ENCODE measurements at regions not wholly inside any gene's neighbourhood (a gene's known extent, or its start where the extent isn't known, plus 50 kb on each side); places are given as distances from the start of the nearest gene placed in this dataset.

- Histone ChIP-seq H3K4me1 (peaks cover 43% of the 10 kb centered on the region), H3K4me3 (no peak overlapping the region), H3K27ac (replicated peaks) (no peak overlapping the region), H3K27me3 (ENCODE audit: low read depth) (no peaks in the 10 kb centered on the region), H3K9me3 (replicated peaks) (no peaks in the 10 kb centered on the region), H3K36me3 (no peaks in the 10 kb centered on the region)
- no peak for DNase-seq
- intact Hi-C loops (cut with micrococcal nuclease), result no loop called here
- no peak for TF ChIP-seq CTCF (IDR thresholded peaks at IDR 0.05; ENCODE audit: borderline replicate concordance)
Observed at GRCh38 chr1:201612645-201613044, 73.7 kb downstream of the NAV1 start.

GRCh38 chr1:201614262-201615015 lies 75.5 kb downstream of the NAV1 start:
- intact Hi-C loops (cut with micrococcal nuclease), result no loop called here
- TF ChIP-seq CTCF (IDR thresholded peaks at IDR 0.05; ENCODE audit: borderline replicate concordance), result no peak
- H3K4me3 ChIP-seq, result peak overlapping the region; percentile 18
- peaks cover 28% of the 10 kb centered on the region for H3K4me1 ChIP-seq
- peak; percentile 48 for DNase-seq
- H3K27ac ChIP-seq (replicated peaks), result no peak overlapping the region
- no peaks in the 10 kb centered on the region for H3K9me3 ChIP-seq (replicated peaks)
- no peaks in the 10 kb centered on the region for H3K27me3 ChIP-seq (ENCODE audit: low read depth)
- H3K36me3 ChIP-seq, result no peaks in the 10 kb centered on the region

GRCh38 chr1:201617157-201617556 lies 78.2 kb downstream of the NAV1 start:
- no peak for TF ChIP-seq CTCF (IDR thresholded peaks at IDR 0.05; ENCODE audit: borderline replicate concordance)
- no peak overlapping the region for H3K4me3 ChIP-seq
- intact Hi-C loops (cut with micrococcal nuclease), result no loop called here
- H3K27me3 ChIP-seq (ENCODE audit: low read depth), result no peaks in the 10 kb centered on the region
- H3K27ac ChIP-seq (replicated peaks), result no peak overlapping the region
- no peak for DNase-seq
- H3K4me1 ChIP-seq, result peaks cover 15% of the 10 kb centered on the region
- no peaks in the 10 kb centered on the region for H3K9me3 ChIP-seq (replicated peaks)
- no peaks in the 10 kb centered on the region for H3K36me3 ChIP-seq

GRCh38 chr1:201618389-201618788 lies 79.5 kb downstream of the NAV1 start:
- Histone ChIP-seq H3K27me3 (ENCODE audit: low read depth) (no peaks in the 10 kb centered on the region), H3K4me3 (no peak overlapping the region), H3K9me3 (replicated peaks) (no peaks in the 10 kb centered on the region), H3K27ac (replicated peaks) (no peak overlapping the region), H3K36me3 (peaks cover 8% of the 10 kb centered on the region), H3K4me1 (peaks cover 15% of the 10 kb centered on the region)
- no peak for TF ChIP-seq CTCF (IDR thresholded peaks at IDR 0.05; ENCODE audit: borderline replicate concordance)
- intact Hi-C loops (cut with micrococcal nuclease), result no loop called here
- DNase-seq, result no peak

GRCh38 chr1:201618905-201619304 lies 80.0 kb downstream of the NAV1 start:
- peaks cover 13% of the 10 kb centered on the region for H3K36me3 ChIP-seq
- no peaks in the 10 kb centered on the region for H3K9me3 ChIP-seq (replicated peaks)
- no peak for DNase-seq
- H3K27me3 ChIP-seq (ENCODE audit: low read depth), result no peaks in the 10 kb centered on the region
- H3K4me3 ChIP-seq, result no peak overlapping the region
- H3K4me1 ChIP-seq, result peaks cover 11% of the 10 kb centered on the region
- intact Hi-C loops (cut with micrococcal nuclease), result no loop called here
- H3K27ac ChIP-seq (replicated peaks), result no peak overlapping the region
- no peak for TF ChIP-seq CTCF (IDR thresholded peaks at IDR 0.05; ENCODE audit: borderline replicate concordance)

Data from left ventricle myocardium inferior (tissue), 1 donor.